Peyer's patch (tissue), 4 donors: ENCODE measurements at regions not wholly inside any gene's neighbourhood (a gene's known extent, or its start where the extent isn't known, plus 50 kb on each side); places are given as distances from the start of the nearest gene placed in this dataset.

ENCODE experiments used
- DNase-seq, 3 donors: peaks; one replicate each; pipeline ENCODE4 v3.0.0-alpha.2; 2017 to 2019
- H3K27ac ChIP-seq, 4 donors: fragments of 200-600 bp; sonication (generic); one replicate each; pipeline ENCODE4 v1.5.1; 2016 to 2019
- H3K27me3 ChIP-seq, 2 donors: fragments of 200-600 bp; sonication (generic); one replicate each; pipeline ENCODE4 v1.5.1; 2019
- H3K36me3 ChIP-seq, 3 donors: fragments of 200-600 bp; sonication (generic); one replicate each; pipeline ENCODE4 v1.5.1; 2016 to 2019
- H3K4me1 ChIP-seq, 4 donors: fragments of 200-600 bp; sonication (generic); one replicate each; pipeline ENCODE4 v1.5.1; 2016 to 2019
- H3K4me3 ChIP-seq, 4 donors: fragments of 200-600 bp; sonication (generic); 1 replicate in 3 of 4; 2 replicates in 1 of 4; pipeline ENCODE4 v1.5.1; 2016 to 2019; ENCODE audit warnings: mild to moderate bottlenecking in 1 of 4
- H3K9me3 ChIP-seq, 4 donors: fragments of 200-600 bp; sonication (generic); one replicate each; pipeline ENCODE4 v1.5.1; 2016 to 2019; ENCODE audit warnings: mild to moderate bottlenecking in 1 of 4
- CTCF ChIP-seq, 6 experiments: fragments of 450-650 bp in 4 of 6; fragments of 200-600 bp in 2 of 6; sonication (generic) in 1 of 6; IDR thresholded peaks; one replicate each; pipeline ENCODE4 v1.5.1; 2017 to 2019; ENCODE audit warnings: antibody characterized with exemption in 6 of 6, mild to moderate bottlenecking in 3 of 6, moderate library complexity in 1 of 6
- POLR2A ChIP-seq, 2 donors: fragments of 450-650 bp; IDR thresholded peaks; one replicate each; pipeline ENCODE4 v1.5.1; 2017; ENCODE audit warnings: antibody characterized with exemption in 2 of 2, mild to moderate bottlenecking in 2 of 2, moderate library complexity in 2 of 2

- H3K4me1 ChIP-seq = no peaks in the 10 kb centered on the region
- no peak for TF ChIP-seq POLR2A (IDR thresholded peaks at IDR 0.05)
- TF ChIP-seq CTCF (IDR thresholded peaks at IDR 0.05) = no peak
- H3K9me3 ChIP-seq = no peaks in the 10 kb centered on the region
Measured at GRCh38 chr17:53659181-53659580, 163.5 kb upstream of the KIF2B start.

GRCh38 chr17:53655591-53655990 lies 167.1 kb upstream of the KIF2B start:
- Histone ChIP-seq H3K4me3 (no peak overlapping the region), H3K36me3 (no peaks in the 10 kb centered on the region), H3K4me1 (no peaks in the 10 kb centered on the region), H3K27me3 (no peaks in the 10 kb centered on the region), H3K27ac (no peak overlapping the region), H3K9me3 (no peaks in the 10 kb centered on the region)
- TF ChIP-seq POLR2A (IDR thresholded peaks at IDR 0.05) (no peak), CTCF (IDR thresholded peaks at IDR 0.05) (no peak)
- DNase-seq = no peak

More at GRCh38 chr17:53659181-53659580, 163.5 kb upstream of the KIF2B start:
- H3K4me3 ChIP-seq = no peak overlapping the region
- H3K36me3 ChIP-seq = no peaks in the 10 kb centered on the region
- DNase-seq = no peak
- H3K27me3 ChIP-seq = no peaks in the 10 kb centered on the region
- H3K27ac ChIP-seq = no peak overlapping the region

GRCh38 chr17:53649201-53649600 lies 173.5 kb upstream of the KIF2B start:
- TF ChIP-seq POLR2A (IDR thresholded peaks at IDR 0.05) (no peak), CTCF (IDR thresholded peaks at IDR 0.05) (no peak)
- no peak overlapping the region for H3K27ac ChIP-seq
- DNase-seq = no peak
- peaks cover 0 to 3% (median 0%) of the 10 kb centered on the region in 4 donors for H3K9me3 ChIP-seq
- H3K4me1 ChIP-seq = no peaks in the 10 kb centered on the region
- H3K27me3 ChIP-seq = no peaks in the 10 kb centered on the region
- no peak overlapping the region for H3K4me3 ChIP-seq
- no peaks in the 10 kb centered on the region for H3K36me3 ChIP-seq

GRCh38 chr17:53646835-53647234 lies 175.9 kb upstream of the KIF2B start:
- Histone ChIP-seq H3K27me3 (no peaks in the 10 kb centered on the region), H3K4me3 (no peak overlapping the region), H3K27ac (no peak overlapping the region), H3K4me1 (no peaks in the 10 kb centered on the region), H3K9me3 (peaks cover 0 to 3% (median 0%) of the 10 kb centered on the region in 4 donors), H3K36me3 (no peaks in the 10 kb centered on the region)
- DNase-seq = no peak
- TF ChIP-seq CTCF (IDR thresholded peaks at IDR 0.05) = no peak
- no peak for TF ChIP-seq POLR2A (IDR thresholded peaks at IDR 0.05)

GRCh38 chr17:53640808-53641207 lies 181.9 kb upstream of the KIF2B start:
- Histone ChIP-seq H3K9me3 (no peaks in the 10 kb centered on the region), H3K36me3 (no peaks in the 10 kb centered on the region), H3K4me3 (no peak overlapping the region), H3K27ac (no peak overlapping the region), H3K4me1 (no peaks in the 10 kb centered on the region), H3K27me3 (no peaks in the 10 kb centered on the region)
- no peak for TF ChIP-seq POLR2A (IDR thresholded peaks at IDR 0.05)
- TF ChIP-seq CTCF (IDR thresholded peaks at IDR 0.05) = no peak
- no peak for DNase-seq

- Histone ChIP-seq H3K9me3 (no peaks in the 10 kb centered on the region), H3K27me3 (no peaks in the 10 kb centered on the region), H3K4me3 (no peak overlapping the region), H3K36me3 (no peaks in the 10 kb centered on the region), H3K4me1 (no peaks in the 10 kb centered on the region), H3K27ac (no peak overlapping the region)
- TF ChIP-seq CTCF (IDR thresholded peaks at IDR 0.05) (no peak), POLR2A (IDR thresholded peaks at IDR 0.05) (no peak)
- DNase-seq = no peak
Measured at GRCh38 chr17:53635444-53635843, 187.3 kb upstream of the KIF2B start.
